Neural progenitor cell (in vitro differentiated cells): ENCODE measurements at regions not wholly inside any gene's neighbourhood (a gene's known extent, or its start where the extent isn't known, plus 50 kb on each side); places are given as distances from the start of the nearest gene placed in this dataset.
"Not testable (repeated sequence)": the region's sequence is repeated elsewhere in the genome, so short reads cannot be mapped to it uniquely, and the experiment has no call there.

Source experiments
- DNase-seq: peaks from one replicate; pipeline ENCODE4 v3.0.0-alpha.2; 2016; ENCODE audit warnings: low spot score
- H2AFZ ChIP-seq: fragments of 200-600 bp; sonication (generic); replicated peaks from 2 replicates; pipeline ENCODE4 v1.6.1; 2016; ENCODE audit warnings: antibody characterized with exemption
- H3F3A ChIP-seq: fragments of 200-600 bp; sonication (generic); 2 replicates; pipeline ENCODE4 v1.6.1; 2016; ENCODE audit warnings: antibody characterized with exemption, low read depth
- H3K27ac ChIP-seq: fragments of 200-600 bp; sonication (generic); 2 replicates; pipeline ENCODE4 v1.5.1; 2016; ENCODE audit warnings: mild to moderate bottlenecking
- H3K27me3 ChIP-seq: fragments of 200-600 bp; sonication (generic); 2 replicates; pipeline ENCODE4 v1.6.1; 2016; ENCODE audit warnings: mild to moderate bottlenecking, moderate library complexity
- H3K36me3 ChIP-seq: fragments of 200-600 bp; sonication (generic); 2 replicates; pipeline ENCODE4 v1.5.1; 2016
- H3K4me1 ChIP-seq: fragments of 200-600 bp; sonication (generic); 2 replicates; pipeline ENCODE4 v1.6.1; 2016; ENCODE audit warnings: mixed run types
- H3K4me2 ChIP-seq: fragments of 200-600 bp; sonication (generic); 2 replicates; pipeline ENCODE4 v1.6.1; 2016
- H3K4me3 ChIP-seq: fragments of 200-600 bp; sonication (generic); 2 replicates; pipeline ENCODE4 v1.5.1; 2016
- H3K79me2 ChIP-seq: fragments of 200-600 bp; sonication (generic); 2 replicates; pipeline ENCODE4 v1.6.1; 2016; ENCODE audit warnings: low read depth
- H3K9ac ChIP-seq: fragments of 200-600 bp; sonication (generic); 2 replicates; pipeline ENCODE4 v1.6.1; 2016
- H3K9me3 ChIP-seq: fragments of 200-600 bp; sonication (generic); 2 replicates; pipeline ENCODE4 v1.5.1; 2016; ENCODE audit warnings: low read depth
- H4K20me1 ChIP-seq: fragments of 200-600 bp; sonication (generic); 2 replicates; pipeline ENCODE4 v1.6.1; 2016; ENCODE audit warnings: low read depth
- H3K27ac Mint-ChIP-seq: 3 replicates; pipeline ENCODE4 v1.8.0; 2021; ENCODE audit warnings: mixed read lengths
- H3K27me3 Mint-ChIP-seq: 2 replicates; pipeline ENCODE4 v1.8.0; 2022; ENCODE audit warnings: low read depth, mild to moderate bottlenecking, inconsistent platforms, moderate library complexity, mixed read lengths; ENCODE audit not compliant: insufficient read depth
- H3K36me3 Mint-ChIP-seq: 3 replicates; pipeline ENCODE4 v1.8.0; 2021; ENCODE audit warnings: mixed read lengths
- H3K4me1 Mint-ChIP-seq: 3 replicates; pipeline ENCODE4 v1.8.0; 2021; ENCODE audit warnings: mixed read lengths
- H3K4me3 Mint-ChIP-seq: 3 replicates; pipeline ENCODE4 v1.8.0; 2021; ENCODE audit warnings: mild to moderate bottlenecking, moderate library complexity, mixed read lengths
- H3K9me3 Mint-ChIP-seq: 3 replicates; pipeline ENCODE4 v1.8.0; 2020; ENCODE audit warnings: mixed read lengths
- EZH2 ChIP-seq: fragments of 200-600 bp; sonication (generic); IDR thresholded peaks from 2 replicates; pipeline ENCODE4 v1.6.1; 2017; ENCODE audit warnings: antibody characterized with exemption, mild to moderate bottlenecking, moderate library complexity
- EZH2phosphoT487 ChIP-seq: fragments of 200-600 bp; sonication (generic); IDR thresholded peaks from 2 replicates; pipeline ENCODE4 v1.6.1; 2017; ENCODE audit warnings: antibody characterized with exemption
- TF ChIP-seq, protein P1 (sequence below): fragments of 200-600 bp; sonication (generic); IDR thresholded peaks from 2 replicates; pipeline ENCODE4 v1.5.1; 2017; ENCODE audit warnings: antibody characterized with exemption, mild to moderate bottlenecking

DNA sequence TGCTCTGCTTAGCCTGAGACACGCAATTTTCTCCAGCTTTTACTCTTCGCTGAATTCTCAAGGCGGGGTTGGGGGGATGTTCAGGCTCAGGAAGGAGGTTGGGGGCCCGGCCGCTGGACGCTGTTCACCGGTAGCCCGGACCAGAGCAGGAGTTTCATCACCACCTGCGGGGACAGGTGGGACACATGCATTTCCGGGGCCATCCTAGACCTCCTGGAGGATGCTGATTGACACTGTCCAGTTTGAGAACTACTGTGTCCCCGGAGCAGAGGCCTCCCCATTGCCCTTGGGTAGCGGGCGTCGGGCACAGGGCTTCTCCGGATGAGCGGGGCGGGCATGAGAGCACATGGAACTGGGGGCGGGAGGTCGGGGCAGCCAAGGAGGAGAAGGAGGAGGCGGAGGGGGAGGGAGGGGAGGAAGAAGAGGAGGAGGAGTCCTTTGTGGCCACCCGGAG lies 144.0 kb upstream of the GRK3 start:
- H2AFZ ChIP-seq: peak overlapping the region; percentile 98
- no peak overlapping the region for H3K27ac ChIP-seq
- H3K9me3 ChIP-seq: no peaks in the 10 kb centered on the region
- Mint-ChIP-seq H3K36me3 (no peaks in the 10 kb centered on the region), H3K4me1 (peaks cover 16% of the 10 kb centered on the region), H3K4me3 (peak overlapping the region; percentile 33), H3K9me3 (peaks cover 4% of the 10 kb centered on the region), H3K27me3 (peaks cover 44% of the 10 kb centered on the region), H3K27ac (no peak overlapping the region)
- peaks cover 16% of the 10 kb centered on the region for H3K4me1 ChIP-seq
- no peak for DNase-seq
- H3K27me3 ChIP-seq: peaks cover 79% of the 10 kb centered on the region
- H3F3A ChIP-seq: peaks cover 20% of the 10 kb centered on the region
- H4K20me1 ChIP-seq: no peaks in the 10 kb centered on the region
- H3K36me3 ChIP-seq: no peaks in the 10 kb centered on the region
- H3K79me2 ChIP-seq: no peaks in the 10 kb centered on the region
- H3K9ac ChIP-seq: no peak overlapping the region
- TF ChIP-seq, protein P1, sequence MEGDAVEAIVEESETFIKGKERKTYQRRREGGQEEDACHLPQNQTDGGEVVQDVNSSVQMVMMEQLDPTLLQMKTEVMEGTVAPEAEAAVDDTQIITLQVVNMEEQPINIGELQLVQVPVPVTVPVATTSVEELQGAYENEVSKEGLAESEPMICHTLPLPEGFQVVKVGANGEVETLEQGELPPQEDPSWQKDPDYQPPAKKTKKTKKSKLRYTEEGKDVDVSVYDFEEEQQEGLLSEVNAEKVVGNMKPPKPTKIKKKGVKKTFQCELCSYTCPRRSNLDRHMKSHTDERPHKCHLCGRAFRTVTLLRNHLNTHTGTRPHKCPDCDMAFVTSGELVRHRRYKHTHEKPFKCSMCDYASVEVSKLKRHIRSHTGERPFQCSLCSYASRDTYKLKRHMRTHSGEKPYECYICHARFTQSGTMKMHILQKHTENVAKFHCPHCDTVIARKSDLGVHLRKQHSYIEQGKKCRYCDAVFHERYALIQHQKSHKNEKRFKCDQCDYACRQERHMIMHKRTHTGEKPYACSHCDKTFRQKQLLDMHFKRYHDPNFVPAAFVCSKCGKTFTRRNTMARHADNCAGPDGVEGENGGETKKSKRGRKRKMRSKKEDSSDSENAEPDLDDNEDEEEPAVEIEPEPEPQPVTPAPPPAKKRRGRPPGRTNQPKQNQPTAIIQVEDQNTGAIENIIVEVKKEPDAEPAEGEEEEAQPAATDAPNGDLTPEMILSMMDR: no peak
- TF ChIP-seq EZH2: no peak
- TF ChIP-seq EZH2phosphoT487: no peak
- peak overlapping the region; percentile 74 for H3K4me3 ChIP-seq
- peak overlapping the region; percentile 95 for H3K4me2 ChIP-seq

DNA sequence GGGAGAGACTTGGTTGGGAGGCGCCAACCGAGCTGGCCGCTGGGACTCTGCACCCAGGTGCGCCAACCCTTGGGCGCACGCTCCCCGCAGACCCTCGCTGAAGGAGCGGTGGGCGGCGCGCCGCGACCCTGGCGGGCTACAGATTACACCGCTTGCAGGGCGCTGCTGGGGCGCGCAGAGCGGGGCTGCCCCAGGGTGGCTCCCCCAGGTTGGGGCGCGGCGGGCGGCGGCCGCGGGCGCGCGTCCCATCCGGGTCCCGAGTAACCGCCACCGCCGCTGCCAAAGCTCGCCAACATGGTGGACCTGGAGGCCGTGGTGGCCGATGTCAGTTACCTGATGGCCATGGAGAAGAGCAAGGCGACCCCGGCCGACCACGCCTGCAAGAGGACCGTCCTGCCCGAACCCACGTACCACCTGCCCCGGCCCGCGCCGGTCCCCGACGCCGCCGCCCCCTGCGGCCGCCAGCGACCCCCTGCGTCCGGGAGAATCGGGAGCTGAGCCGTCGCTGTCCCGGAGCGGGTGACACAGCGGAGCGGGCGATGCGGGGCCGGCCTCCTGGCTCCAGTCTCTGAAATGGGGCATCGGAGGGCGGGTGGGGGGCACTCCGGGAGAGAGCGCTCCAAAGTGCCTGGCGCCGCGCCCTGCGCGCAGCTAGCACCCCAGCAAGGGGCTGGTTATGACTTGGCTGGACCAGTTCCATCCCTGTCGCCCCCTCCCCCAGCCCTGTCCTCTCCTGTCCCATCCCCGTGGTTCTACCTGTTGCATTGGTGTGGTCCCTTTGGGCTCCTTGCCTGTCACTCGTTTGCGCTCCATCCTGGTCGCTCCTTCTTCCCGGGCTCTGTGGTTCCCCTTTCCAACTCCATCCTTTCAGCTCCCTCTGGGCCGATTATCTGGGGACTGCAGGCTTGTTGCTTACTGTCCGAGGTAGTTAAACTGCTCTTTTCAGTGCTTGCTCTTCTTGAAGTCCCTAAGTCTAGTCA lies 143.3 kb upstream of the GRK3 start:
- no peaks in the 10 kb centered on the region for H3K36me3 Mint-ChIP-seq
- no peak overlapping the region for H3K9ac ChIP-seq
- no peaks in the 10 kb centered on the region for H3K36me3 ChIP-seq
- H3K4me1 Mint-ChIP-seq: peaks cover 16% of the 10 kb centered on the region
- TF ChIP-seq, protein P1: no peak
- peak; percentile 85 for TF ChIP-seq EZH2phosphoT487
- peak; percentile 85 for TF ChIP-seq EZH2
- peaks cover 4% of the 10 kb centered on the region for H3K9me3 Mint-ChIP-seq
- peak overlapping the region; percentile 74 for H3K4me3 ChIP-seq
- H2AFZ ChIP-seq: peak overlapping the region; percentile 98
- H3K4me3 Mint-ChIP-seq: peak overlapping the region; percentile 79
- no peak overlapping the region for H3K27ac ChIP-seq
- peak; percentile 69 for DNase-seq
- H3K27ac Mint-ChIP-seq: no peak overlapping the region
- no peaks in the 10 kb centered on the region for H3K9me3 ChIP-seq
- peaks cover 79% of the 10 kb centered on the region for H3K27me3 ChIP-seq
- H4K20me1 ChIP-seq: no peaks in the 10 kb centered on the region
- H3K4me2 ChIP-seq: peak overlapping the region; percentile 95
- no peaks in the 10 kb centered on the region for H3K79me2 ChIP-seq
- peaks cover 20% of the 10 kb centered on the region for H3F3A ChIP-seq
- peaks cover 16% of the 10 kb centered on the region for H3K4me1 ChIP-seq
- peaks cover 41% of the 10 kb centered on the region for H3K27me3 Mint-ChIP-seq

GRCh38 chr22:25426530-25427308 lies 137.8 kb upstream of the GRK3 start:
- H3F3A ChIP-seq, H4K20me1 ChIP-seq, H3K27ac ChIP-seq, H2AFZ ChIP-seq, H3K4me1 Mint-ChIP-seq, H3K36me3 Mint-ChIP-seq, H3K4me3 Mint-ChIP-seq, H3K4me2 ChIP-seq, H3K36me3 ChIP-seq, DNase-seq, H3K79me2 ChIP-seq, H3K27ac Mint-ChIP-seq, H3K9me3 ChIP-seq, H3K9me3 Mint-ChIP-seq, H3K9ac ChIP-seq, H3K4me1 ChIP-seq, H3K4me3 ChIP-seq: not testable (repeated sequence)
- peaks cover 14% of the 10 kb centered on the region for H3K27me3 Mint-ChIP-seq
- H3K27me3 ChIP-seq: peaks cover 28% of the 10 kb centered on the region
- TF ChIP-seq, protein P1: peak; percentile 39

- not testable (repeated sequence) for H3K36me3 Mint-ChIP-seq
These were observed 132.7 kb upstream of the GRK3 start for GRCh38 chr22:25431637-25432342.

GRCh38 chr22:25433381-25433970 lies 131.0 kb upstream of the GRK3 start:
- not testable (repeated sequence) for H3K27me3 Mint-ChIP-seq, H3K27ac ChIP-seq, DNase-seq, H3K79me2 ChIP-seq, H3K36me3 Mint-ChIP-seq, H3K9me3 Mint-ChIP-seq, H3K27ac Mint-ChIP-seq, H3K9ac ChIP-seq, H3K27me3 ChIP-seq, H3K4me3 Mint-ChIP-seq, H3K4me1 Mint-ChIP-seq, H3K36me3 ChIP-seq, H3K4me2 ChIP-seq, H4K20me1 ChIP-seq, H3K9me3 ChIP-seq, H3K4me3 ChIP-seq, H2AFZ ChIP-seq
- H3F3A ChIP-seq: peaks cover 15% of the 10 kb centered on the region
- peaks cover 10% of the 10 kb centered on the region for H3K4me1 ChIP-seq

More at GRCh38 chr22:25431637-25432342, 132.7 kb upstream of the GRK3 start:
- not testable (repeated sequence) for H2AFZ ChIP-seq, H3K4me2 ChIP-seq, H3K79me2 ChIP-seq, H3K4me1 ChIP-seq, DNase-seq, H3K9ac ChIP-seq, H3K27ac Mint-ChIP-seq, H3F3A ChIP-seq, H3K36me3 ChIP-seq, H3K9me3 Mint-ChIP-seq, H3K27ac ChIP-seq, H3K4me3 ChIP-seq, H3K27me3 ChIP-seq, H3K4me1 Mint-ChIP-seq, H4K20me1 ChIP-seq, H3K4me3 Mint-ChIP-seq, H3K27me3 Mint-ChIP-seq, H3K9me3 ChIP-seq
